H9 (cell line): ENCODE measurements at regions not wholly inside any gene's neighbourhood (a gene's known extent, or its start where the extent isn't known, plus 50 kb on each side); places are given as distances from the start of the nearest gene placed in this dataset.

ENCODE experiments used
- DNase-seq: peaks from one replicate; pipeline ENCODE4 v3.0.0-alpha.2; 2017
- H2AFZ ChIP-seq: one replicate; pipeline ENCODE4 v1.6.1; 2013; ENCODE audit warnings: mild to moderate bottlenecking, low read length, control low read depth, moderate library complexity
- H2AK5ac ChIP-seq: 2 replicates; pipeline ENCODE4 v1.6.1; 2013; ENCODE audit warnings: low read length, control low read depth, mixed read lengths; ENCODE audit not compliant: insufficient read length
- H2BK120ac ChIP-seq: one replicate; pipeline ENCODE4 v1.6.1; 2013; ENCODE audit warnings: low read depth, mild to moderate bottlenecking, low read length, control low read depth, inconsistent platforms; ENCODE audit not compliant: poor library complexity, severe bottlenecking
- H2BK12ac ChIP-seq: 2 replicates; pipeline ENCODE4 v1.6.1; 2013; ENCODE audit warnings: low read length, control low read depth, mixed read lengths, low read depth; ENCODE audit not compliant: insufficient read length
- H2BK15ac ChIP-seq: 2 replicates; pipeline ENCODE4 v1.6.1; 2013; ENCODE audit warnings: low read depth, low read length, control low read depth
- H2BK20ac ChIP-seq: one replicate; pipeline ENCODE4 v1.6.1; 2013; ENCODE audit warnings: low read depth, mild to moderate bottlenecking, low read length, control low read depth, inconsistent platforms; ENCODE audit not compliant: poor library complexity, severe bottlenecking
- H2BK5ac ChIP-seq: 2 replicates; pipeline ENCODE4 v1.6.1; 2013; ENCODE audit warnings: low read length, control low read depth, mixed read lengths; ENCODE audit not compliant: insufficient read length
- H3K14ac ChIP-seq: 2 replicates; pipeline ENCODE4 v1.6.1; 2013; ENCODE audit warnings: low read length, control low read depth; ENCODE audit not compliant: insufficient read depth
- H3K18ac ChIP-seq: 2 replicates; pipeline ENCODE4 v1.6.1; 2013; ENCODE audit warnings: low read depth, mild to moderate bottlenecking, mixed read lengths, low read length, control low read depth; ENCODE audit not compliant: insufficient read length
- H3K23ac ChIP-seq: 2 replicates; pipeline ENCODE4 v1.6.1; 2013; ENCODE audit warnings: low read length, control low read depth, mixed read lengths, low read depth; ENCODE audit not compliant: insufficient read length
- H3K23me2 ChIP-seq: 2 replicates; pipeline ENCODE4 v1.6.1; 2013; ENCODE audit warnings: low read depth, mild to moderate bottlenecking, mixed read lengths, low read length, control low read depth; ENCODE audit not compliant: insufficient read length, poor library complexity, severe bottlenecking
- H3K27ac ChIP-seq: 2 replicates; pipeline ENCODE4 v1.5.1; 2013; ENCODE audit warnings: low read length, control low read depth, mixed read lengths, low read depth; ENCODE audit not compliant: insufficient read length
- H3K27me3 ChIP-seq: 2 replicates; pipeline ENCODE4 v1.6.1; 2013; ENCODE audit warnings: low read length, control low read depth, inconsistent platforms; ENCODE audit not compliant: insufficient read depth
- H3K4ac ChIP-seq: 2 replicates; pipeline ENCODE4 v1.6.1; 2013; ENCODE audit warnings: low read depth, mild to moderate bottlenecking, control low read depth, inconsistent platforms, low read length, moderate library complexity
- H3K4me1 ChIP-seq: 2 replicates; pipeline ENCODE4 v1.6.1; 2013; ENCODE audit warnings: low read length, control low read depth, inconsistent platforms; ENCODE audit not compliant: insufficient read depth
- H3K4me2 ChIP-seq: 2 replicates; pipeline ENCODE4 v1.6.1; 2013; ENCODE audit warnings: low read length, control low read depth, mixed read lengths; ENCODE audit not compliant: insufficient read length, insufficient read depth
- H3K56ac ChIP-seq: 2 replicates; pipeline ENCODE4 v1.6.1; 2013; ENCODE audit warnings: low read depth, mild to moderate bottlenecking, mixed read lengths, low read length, control low read depth; ENCODE audit not compliant: insufficient read length
- H3K79me1 ChIP-seq: 2 replicates; pipeline ENCODE4 v1.6.1; 2013; ENCODE audit warnings: low read depth, mild to moderate bottlenecking, moderate library complexity, low read length, control low read depth, inconsistent platforms; ENCODE audit not compliant: insufficient read depth, poor library complexity, severe bottlenecking
- H3K79me2 ChIP-seq: 2 replicates; pipeline ENCODE4 v1.6.1; 2013; ENCODE audit warnings: low read length, control low read depth, inconsistent platforms; ENCODE audit not compliant: insufficient read depth
- H3K9ac ChIP-seq: 2 replicates; pipeline ENCODE4 v1.6.1; 2013; ENCODE audit warnings: low read length, control low read depth, mixed read lengths; ENCODE audit not compliant: insufficient read length; ENCODE audit errors: extremely low read depth
- H3K9me3 ChIP-seq: one replicate; pipeline ENCODE4 v1.6.1; 2013; ENCODE audit warnings: low read depth, low read length, inconsistent platforms; ENCODE audit not compliant: control insufficient read depth
- H3T11ph ChIP-seq: one replicate; pipeline ENCODE4 v1.6.1; 2013; ENCODE audit warnings: mild to moderate bottlenecking, low read length, control low read depth, inconsistent platforms
- H4K20me1 ChIP-seq: one replicate; pipeline ENCODE4 v1.6.1; 2013; ENCODE audit not compliant: control insufficient read depth, insufficient read length, insufficient read depth
- H4K5ac ChIP-seq: 2 replicates; pipeline ENCODE4 v1.6.1; 2013; ENCODE audit warnings: low read depth, mild to moderate bottlenecking, mixed read lengths, low read length, control low read depth; ENCODE audit not compliant: insufficient read length
- H4K8ac ChIP-seq: replicated peaks from 2 replicates; pipeline ENCODE4 v1.6.1; 2013; ENCODE audit warnings: low read length, control low read depth, mixed read lengths, low read depth; ENCODE audit not compliant: insufficient read length
- H4K91ac ChIP-seq: 2 replicates; pipeline ENCODE4 v1.6.1; 2013; ENCODE audit warnings: low read depth, mild to moderate bottlenecking, moderate library complexity, mixed read lengths, low read length, control low read depth; ENCODE audit not compliant: insufficient read length
- H3K27ac Mint-ChIP-seq, 3 experiments: 2 replicates in 2 of 3; 3 replicates in 1 of 3; pipeline ENCODE4 v1.8.0; 2020 to 2021; ENCODE audit warnings: mixed read lengths in 3 of 3, mild to moderate bottlenecking in 1 of 3, moderate library complexity in 1 of 3
- H3K27me3 Mint-ChIP-seq: 2 replicates; pipeline ENCODE4 v1.8.0; 2021; ENCODE audit warnings: low read depth, mild to moderate bottlenecking, moderate library complexity, mixed read lengths
- H3K36me3 Mint-ChIP-seq, 3 experiments: 2 replicates in 2 of 3; 3 replicates in 1 of 3; pipeline ENCODE4 v1.8.0; 2020 to 2021; ENCODE audit warnings: low read depth in 3 of 3, mixed read lengths in 3 of 3; ENCODE audit not compliant: insufficient read depth in 1 of 3
- H3K4me1 Mint-ChIP-seq, 2 experiments: 2 replicates each; pipeline ENCODE4 v1.8.0; 2020; ENCODE audit warnings: mixed read lengths in 2 of 2
- H3K4me3 Mint-ChIP-seq, 2 experiments: 2 replicates in 1 of 2; 3 replicates in 1 of 2; pipeline ENCODE4 v1.8.0; 2020 to 2021; ENCODE audit warnings: mild to moderate bottlenecking in 2 of 2, mixed read lengths in 2 of 2, moderate library complexity in 1 of 2
- H3K9me3 Mint-ChIP-seq, 2 experiments: 2 replicates in 1 of 2; 3 replicates in 1 of 2; pipeline ENCODE4 v1.8.0; 2020; ENCODE audit warnings: mild to moderate bottlenecking in 2 of 2, mixed read lengths in 2 of 2, moderate library complexity in 1 of 2
- WGBS: extraction: QIAGEN DNeasy Blood & Tissue Kit; methylation state at CpG from one replicate; pipeline ENCODE4 v1.1.7; 2013; ENCODE audit warnings: missing lambda C conversion rate, low lambda C conversion rate, mixed read lengths; ENCODE audit not compliant: insufficient read length; ENCODE audit errors: extremely low coverage; 5-methylcytosine and 5-hydroxymethylcytosine counted together
- TF ChIP-seq, protein P1 (sequence below): fragments of 200-600 bp; sonication (generic); conservative IDR thresholded peaks from 3 replicates; pipeline ENCODE4 v1.8.0; 2021; ENCODE audit warnings: antibody characterized with exemption, mild to moderate bottlenecking

GRCh38 chr15:94538280-94538679, 306.9 kb downstream of the MCTP2 start:
- Histone ChIP-seq H3K4ac (no peak overlapping the region), H3T11ph (no peak overlapping the region), H4K8ac (no peak overlapping the region), H2AFZ (no peak overlapping the region), H2BK5ac (no peak overlapping the region), H3K23ac (no peak overlapping the region), H4K91ac (no peak overlapping the region), H2BK12ac (no peak overlapping the region), H3K27ac (no peak overlapping the region), H3K18ac (no peak overlapping the region), H3K23me2 (no peaks in the 10 kb centered on the region), H2AK5ac (no peak overlapping the region), H3K56ac (no peak overlapping the region), H3K4me2 (no peak overlapping the region), H3K9me3 (no peaks in the 10 kb centered on the region), H3K14ac (no peak overlapping the region), H2BK15ac (no peak overlapping the region), H3K9ac (no peak overlapping the region), H4K20me1 (no peaks in the 10 kb centered on the region), H2BK120ac (no peak overlapping the region), H2BK20ac (no peak overlapping the region), H3K79me2 (no peaks in the 10 kb centered on the region), H3K27me3 (no peaks in the 10 kb centered on the region), H3K4me1 (no peaks in the 10 kb centered on the region; the same call in 1 of the 2 replicates), H3K79me1 (no peaks in the 10 kb centered on the region), H4K5ac (no peak overlapping the region)
- TF ChIP-seq, protein P1, sequence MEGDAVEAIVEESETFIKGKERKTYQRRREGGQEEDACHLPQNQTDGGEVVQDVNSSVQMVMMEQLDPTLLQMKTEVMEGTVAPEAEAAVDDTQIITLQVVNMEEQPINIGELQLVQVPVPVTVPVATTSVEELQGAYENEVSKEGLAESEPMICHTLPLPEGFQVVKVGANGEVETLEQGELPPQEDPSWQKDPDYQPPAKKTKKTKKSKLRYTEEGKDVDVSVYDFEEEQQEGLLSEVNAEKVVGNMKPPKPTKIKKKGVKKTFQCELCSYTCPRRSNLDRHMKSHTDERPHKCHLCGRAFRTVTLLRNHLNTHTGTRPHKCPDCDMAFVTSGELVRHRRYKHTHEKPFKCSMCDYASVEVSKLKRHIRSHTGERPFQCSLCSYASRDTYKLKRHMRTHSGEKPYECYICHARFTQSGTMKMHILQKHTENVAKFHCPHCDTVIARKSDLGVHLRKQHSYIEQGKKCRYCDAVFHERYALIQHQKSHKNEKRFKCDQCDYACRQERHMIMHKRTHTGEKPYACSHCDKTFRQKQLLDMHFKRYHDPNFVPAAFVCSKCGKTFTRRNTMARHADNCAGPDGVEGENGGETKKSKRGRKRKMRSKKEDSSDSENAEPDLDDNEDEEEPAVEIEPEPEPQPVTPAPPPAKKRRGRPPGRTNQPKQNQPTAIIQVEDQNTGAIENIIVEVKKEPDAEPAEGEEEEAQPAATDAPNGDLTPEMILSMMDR = no peak
- WGBS = no CpG with 5 or more reads among the region's 1 CpG
- peaks cover 5 to 22% of the 10 kb centered on the region in 2 experiments for H3K4me1 Mint-ChIP-seq
- H3K27ac Mint-ChIP-seq = no peak overlapping the region
- H3K4me3 Mint-ChIP-seq = no peak overlapping the region
- no peaks in the 10 kb centered on the region for H3K27me3 Mint-ChIP-seq
- no peaks in the 10 kb centered on the region; a peak in 3 of 7 replicates for H3K36me3 Mint-ChIP-seq
- DNase-seq = no peak
- H3K9me3 Mint-ChIP-seq = peaks cover 0 to 2% of the 10 kb centered on the region in 2 experiments; a peak in 2 of 5 replicates
